Lung (tissue), 11 donors: ENCODE measurements at regions not wholly inside any gene's neighbourhood (a gene's known extent, or its start where the extent isn't known, plus 50 kb on each side); places are given as distances from the start of the nearest gene placed in this dataset.

ENCODE experiments used
- ATAC-seq: fragments of 200-7000 bp; cut with Tn5 transposase; one replicate; pipeline ENCODE4 v1.9.1; 2020; ENCODE audit warnings: moderate number of reproducible peaks; ENCODE audit not compliant: insufficient read depth, low FRiP score
- DNase-seq, 3 donors: peaks; one replicate each; pipeline ENCODE4 v3.0.0-alpha.2; 2013 to 2017
- H3K27ac ChIP-seq, 2 donors: one replicate each; pipeline ENCODE4 v1.5.1; 2013; ENCODE audit warnings: mild to moderate bottlenecking in 2 of 2, moderate library complexity in 2 of 2, control low read depth in 1 of 2, inconsistent platforms in 1 of 2, low read depth in 1 of 2, low read length in 1 of 2
- H3K27me3 ChIP-seq, 3 donors: one replicate each; pipeline ENCODE4 v1.5.1; 2013; ENCODE audit warnings: low read length in 2 of 3; ENCODE audit not compliant: control insufficient read depth in 3 of 3, insufficient read depth in 3 of 3
- H3K36me3 ChIP-seq, 4 donors: one replicate each; pipeline ENCODE4 v1.5.1; 2013; ENCODE audit warnings: low read length in 4 of 4, mild to moderate bottlenecking in 1 of 4, moderate library complexity in 1 of 4; ENCODE audit not compliant: control insufficient read depth in 4 of 4, insufficient read depth in 4 of 4
- H3K4me1 ChIP-seq, 5 donors: one replicate each; pipeline ENCODE4 v1.5.1; 2013; ENCODE audit warnings: low read length in 5 of 5, mild to moderate bottlenecking in 2 of 5, moderate library complexity in 1 of 5; ENCODE audit not compliant: control insufficient read depth in 5 of 5, insufficient read depth in 5 of 5
- H3K4me3 ChIP-seq: one replicate; pipeline ENCODE4 v1.5.1; 2013; ENCODE audit warnings: mild to moderate bottlenecking, control low read depth, moderate library complexity
- H3K9ac ChIP-seq, 2 donors: one replicate each; pipeline ENCODE4 v1.5.1; 2013; ENCODE audit warnings: low read length in 2 of 2, control low read depth in 1 of 2; ENCODE audit not compliant: insufficient read depth in 1 of 2
- H3K9me3 ChIP-seq, 4 donors: one replicate each; pipeline ENCODE4 v1.5.1; 2013; ENCODE audit warnings: low read length in 3 of 4, mild to moderate bottlenecking in 1 of 4, moderate library complexity in 1 of 4; ENCODE audit not compliant: control insufficient read depth in 4 of 4, insufficient read depth in 3 of 4
- WGBS, 2 donors: extraction: QIAGEN DNeasy Blood & Tissue Kit; methylation state at CpG; one replicate each; pipeline ENCODE4 v1.1.7; 2013; 5-methylcytosine and 5-hydroxymethylcytosine counted together
- TF ChIP-seq, protein P1 (sequence below): IDR thresholded peaks from 2 replicates; pipeline ENCODE4 v1.5.1; 2012; ENCODE audit warnings: mild to moderate bottlenecking; ENCODE audit errors: control extremely low read depth, extremely low read depth
- donor health status: control.
- donor health status: control.
- donor health status: Bipolar disorder and iron deficiency.
- donor health status: healthy.
- donor health status: DM: yes; HTN: yes; CAD: no.

DNA sequence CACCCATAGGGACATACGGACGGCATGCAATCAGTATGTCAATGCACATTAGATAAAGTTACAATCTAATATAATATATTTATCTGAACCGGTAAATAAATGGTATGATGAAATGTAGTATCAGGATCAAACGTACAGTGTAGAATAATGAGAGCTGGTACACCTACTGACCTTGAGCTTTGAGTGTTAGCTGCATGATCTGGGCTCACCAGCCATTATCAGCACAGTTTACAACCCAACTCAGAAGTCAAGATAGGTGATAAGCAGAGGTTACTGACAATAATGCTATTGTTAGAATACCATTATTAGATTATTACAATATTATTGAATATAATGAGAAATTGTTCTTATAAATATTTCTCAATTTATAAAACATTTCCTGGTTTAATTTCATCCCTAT lies 103.0 kb upstream of the ESRRG start:
- TF ChIP-seq, protein P1, sequence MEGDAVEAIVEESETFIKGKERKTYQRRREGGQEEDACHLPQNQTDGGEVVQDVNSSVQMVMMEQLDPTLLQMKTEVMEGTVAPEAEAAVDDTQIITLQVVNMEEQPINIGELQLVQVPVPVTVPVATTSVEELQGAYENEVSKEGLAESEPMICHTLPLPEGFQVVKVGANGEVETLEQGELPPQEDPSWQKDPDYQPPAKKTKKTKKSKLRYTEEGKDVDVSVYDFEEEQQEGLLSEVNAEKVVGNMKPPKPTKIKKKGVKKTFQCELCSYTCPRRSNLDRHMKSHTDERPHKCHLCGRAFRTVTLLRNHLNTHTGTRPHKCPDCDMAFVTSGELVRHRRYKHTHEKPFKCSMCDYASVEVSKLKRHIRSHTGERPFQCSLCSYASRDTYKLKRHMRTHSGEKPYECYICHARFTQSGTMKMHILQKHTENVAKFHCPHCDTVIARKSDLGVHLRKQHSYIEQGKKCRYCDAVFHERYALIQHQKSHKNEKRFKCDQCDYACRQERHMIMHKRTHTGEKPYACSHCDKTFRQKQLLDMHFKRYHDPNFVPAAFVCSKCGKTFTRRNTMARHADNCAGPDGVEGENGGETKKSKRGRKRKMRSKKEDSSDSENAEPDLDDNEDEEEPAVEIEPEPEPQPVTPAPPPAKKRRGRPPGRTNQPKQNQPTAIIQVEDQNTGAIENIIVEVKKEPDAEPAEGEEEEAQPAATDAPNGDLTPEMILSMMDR: no peak
- 89 to 95% methylated on average over 4 of the region's 4 CpGs for WGBS, 2 donors

DNA sequence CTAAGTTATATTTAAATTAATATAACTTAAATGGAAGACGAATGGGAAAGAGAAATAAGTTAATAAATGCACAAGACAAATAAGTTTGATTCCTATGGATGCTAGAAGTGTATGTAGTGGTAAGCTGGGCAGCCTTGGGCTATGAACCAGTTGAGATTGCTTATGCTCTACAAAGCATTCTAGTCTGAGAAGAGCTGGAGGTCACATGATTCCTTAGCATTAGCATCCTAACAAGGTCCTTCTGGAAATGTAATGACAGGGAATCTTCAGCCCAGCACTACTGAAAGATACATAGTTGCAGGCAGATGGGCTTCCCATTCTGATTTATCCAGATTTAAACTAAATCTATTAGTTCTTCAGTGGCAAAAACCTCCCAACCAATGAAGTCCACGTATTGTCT lies 102.3 kb upstream of the ESRRG start:
- DNase-seq (no peak), ATAC-seq (no peak)
- H3K9ac ChIP-seq: no peak overlapping the region
- H3K9me3 ChIP-seq: no peaks in the 10 kb centered on the region
- WGBS, 2 donors: 88 to 91% methylated on average over 2 of the region's 2 CpGs
- no peak overlapping the region for H3K27ac ChIP-seq
- H3K4me1 ChIP-seq: peaks cover 0 to 4% (median 2%) of the 10 kb centered on the region in 5 donors
- H3K36me3 ChIP-seq: no peaks in the 10 kb centered on the region
- TF ChIP-seq, protein P1: no peak
- no peaks in the 10 kb centered on the region for H3K27me3 ChIP-seq
- H3K4me3 ChIP-seq: no peak overlapping the region

More for the DNA sequence above, 103.0 kb upstream of the ESRRG start:
- Histone ChIP-seq H3K9me3 (no peaks in the 10 kb centered on the region), H3K27me3 (no peaks in the 10 kb centered on the region), H3K9ac (no peak overlapping the region), H3K27ac (no peak overlapping the region), H3K4me3 (no peak overlapping the region), H3K36me3 (no peaks in the 10 kb centered on the region), H3K4me1 (peaks cover 0 to 4% (median 2%) of the 10 kb centered on the region in 5 donors)
- no peak for ATAC-seq
- no peak for DNase-seq

DNA sequence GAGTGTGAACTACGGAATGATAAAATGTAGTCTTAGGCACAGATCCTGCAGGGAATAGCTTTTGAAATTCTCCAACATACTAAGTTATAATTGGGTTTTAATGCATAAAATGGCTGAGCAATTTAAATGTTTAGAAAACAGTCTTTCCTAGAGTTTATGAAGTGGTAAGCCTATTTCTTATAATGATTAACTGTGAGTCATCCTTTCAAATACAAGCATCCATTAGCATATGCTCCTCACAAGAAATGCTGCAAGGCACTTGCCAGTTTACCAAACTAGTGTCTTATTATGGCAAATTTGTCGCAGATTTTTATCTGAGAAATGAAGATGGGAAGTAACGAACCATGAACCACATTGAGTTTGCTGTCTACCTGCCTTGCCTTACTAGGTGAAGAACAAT lies 101.3 kb upstream of the ESRRG start:
- Histone ChIP-seq H3K36me3 (no peaks in the 10 kb centered on the region), H3K9ac (no peak overlapping the region), H3K4me1 (peaks cover 0 to 4% (median 2%) of the 10 kb centered on the region in 5 donors), H3K27me3 (no peaks in the 10 kb centered on the region), H3K27ac (no peak overlapping the region), H3K4me3 (no peak overlapping the region), H3K9me3 (no peaks in the 10 kb centered on the region)
- 88 to 90% methylated on average over 3 of the region's 3 CpGs for WGBS, 2 donors
- DNase-seq (peak in 1 of 3 donors; percentile 33), ATAC-seq (no peak)
- TF ChIP-seq, protein P1: no peak

DNA sequence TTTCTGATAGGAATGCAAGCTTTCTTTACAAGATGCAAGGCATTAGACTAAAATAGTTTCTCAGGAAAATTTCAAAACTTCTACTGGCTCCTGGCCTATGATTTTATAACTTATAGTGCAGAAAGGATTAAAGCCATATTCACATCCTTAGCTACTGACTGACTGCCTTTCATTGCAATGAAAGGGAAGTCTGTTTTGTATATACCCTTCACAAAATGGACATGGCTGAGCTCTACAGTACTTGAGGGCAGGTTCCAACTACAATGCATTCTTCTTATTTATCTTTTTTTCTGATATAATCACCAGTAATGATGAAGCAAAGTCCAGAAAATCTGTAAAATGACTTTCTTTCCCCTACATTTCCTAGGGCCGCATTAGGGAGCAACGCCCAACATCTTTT lies 100.5 kb upstream of the ESRRG start:
- DNase-seq (no peak), ATAC-seq (no peak)
- TF ChIP-seq, protein P1: no peak
- Histone ChIP-seq H3K27me3 (no peaks in the 10 kb centered on the region), H3K27ac (no peak overlapping the region), H3K4me1 (peaks cover 0 to 4% (median 2%) of the 10 kb centered on the region in 5 donors), H3K36me3 (no peaks in the 10 kb centered on the region), H3K4me3 (no peak overlapping the region), H3K9me3 (no peaks in the 10 kb centered on the region), H3K9ac (no peak overlapping the region)
- WGBS, 2 donors: 95 to 96% methylated on average over 2 of the region's 2 CpGs
